ENCODE measurements at regions not wholly inside any gene's neighbourhood (a gene's known extent, or its start where the extent isn't known, plus 50 kb on each side); places are given as distances from the start of the nearest gene placed in this dataset.
"Not testable (repeated sequence)": the region's sequence is repeated elsewhere in the genome, so short reads cannot be mapped to it uniquely, and the experiment has no call there.

GRCh38 chr3:13766128-13766527 is 113.7 kb downstream of the WNT7A start:
- DNase-seq (ENCODE audit: low spot score) = no peak

- no peak for DNase-seq (ENCODE audit: low spot score)
Observed at GRCh38 chr3:13764161-13764560, 115.7 kb downstream of the WNT7A start.

- no peak for DNase-seq (ENCODE audit: low spot score)
Observed at GRCh38 chr3:13762906-13763305, 117.0 kb downstream of the WNT7A start.

- no peak for DNase-seq (ENCODE audit: low spot score)
Observed at GRCh38 chr3:13750731-13751130, 129.1 kb downstream of the WNT7A start.

- no peak for DNase-seq (ENCODE audit: low spot score)
Observed at GRCh38 chr3:13750215-13750614, 129.7 kb downstream of the WNT7A start.

- DNase-seq (ENCODE audit: low spot score) = no peak
Observed at GRCh38 chr3:13749063-13749764, 130.7 kb downstream of the WNT7A start.

- no peak for DNase-seq (ENCODE audit: low spot score)
Observed at GRCh38 chr3:13748276-13748879, 131.5 kb downstream of the WNT7A start.

GRCh38 chr3:13747627-13748026 is 132.2 kb downstream of the WNT7A start:
- no peak for DNase-seq (ENCODE audit: low spot score)

- DNase-seq (ENCODE audit: low spot score) = no peak
Observed at GRCh38 chr3:13746385-13746784, 133.5 kb downstream of the WNT7A start.

GRCh38 chr3:13745636-13746035 is 134.2 kb downstream of the WNT7A start:
- no peak for DNase-seq (ENCODE audit: low spot score)

- DNase-seq (ENCODE audit: low spot score) = no peak
Observed at GRCh38 chr3:13740795-13741194, 139.1 kb downstream of the WNT7A start.

GRCh38 chr3:13733726-13734125 is 146.1 kb downstream of the WNT7A start:
- DNase-seq (ENCODE audit: low spot score) = not testable (repeated sequence)

GRCh38 chr3:13728487-13728886 is 151.4 kb downstream of the WNT7A start:
- no peak for DNase-seq (ENCODE audit: low spot score)

GRCh38 chr3:13727890-13728289 is 152.0 kb downstream of the WNT7A start:
- DNase-seq (ENCODE audit: low spot score) = no peak

- no peak for DNase-seq (ENCODE audit: low spot score)
Observed at GRCh38 chr3:13723676-13724207, 156.1 kb downstream of the WNT7A start.

- DNase-seq (ENCODE audit: low spot score) = no peak
Observed at GRCh38 chr3:13722178-13722577, 157.7 kb downstream of the WNT7A start.

- DNase-seq (ENCODE audit: low spot score) = peak; percentile 29
Observed at GRCh38 chr3:13718436-13718835, 161.4 kb downstream of the WNT7A start.

GRCh38 chr3:13718000-13718399 is 161.9 kb downstream of the WNT7A start:
- peak; percentile 16 for DNase-seq (ENCODE audit: low spot score)

GRCh38 chr3:13717222-13717895 is 162.5 kb downstream of the WNT7A start:
- DNase-seq (ENCODE audit: low spot score) = peak; percentile 4

- peak; percentile 22 for DNase-seq (ENCODE audit: low spot score)
Observed at GRCh38 chr3:13716540-13717221, 163.2 kb downstream of the WNT7A start.

GRCh38 chr3:13715961-13716360 is 163.9 kb downstream of the WNT7A start:
- DNase-seq (ENCODE audit: low spot score) = peak; percentile 9

- peak; percentile 4 for DNase-seq (ENCODE audit: low spot score)
Observed at GRCh38 chr3:13715167-13715954, 164.5 kb downstream of the WNT7A start.
